Neuronal stem cell (in vitro differentiated cells): ENCODE measurements at regions not wholly inside any gene's neighbourhood (a gene's known extent, or its start where the extent isn't known, plus 50 kb on each side); places are given as distances from the start of the nearest gene placed in this dataset.

Source experiments
- DNase-seq: peaks from one replicate; pipeline ENCODE4 v3.0.0-alpha.2; 2013; ENCODE audit warnings: low spot score
- H2AFZ ChIP-seq: one replicate; pipeline ENCODE4 v1.6.1; 2013; ENCODE audit warnings: mild to moderate bottlenecking, low read length, inconsistent platforms
- H2AK5ac ChIP-seq: 2 replicates; pipeline ENCODE4 v1.6.1; 2013; ENCODE audit warnings: low read depth, mild to moderate bottlenecking, inconsistent platforms, low read length, moderate library complexity, mixed read lengths
- H2BK120ac ChIP-seq: 2 replicates; pipeline ENCODE4 v1.6.1; 2013; ENCODE audit warnings: low read depth, mild to moderate bottlenecking, inconsistent platforms, low read length, moderate library complexity, mixed read lengths
- H2BK12ac ChIP-seq: one replicate; pipeline ENCODE4 v1.6.1; 2013; ENCODE audit warnings: low read length, inconsistent platforms
- H2BK15ac ChIP-seq: 2 replicates; pipeline ENCODE4 v1.6.1; 2013; ENCODE audit warnings: mild to moderate bottlenecking, low read length, inconsistent platforms, mixed read lengths
- H2BK5ac ChIP-seq: one replicate; pipeline ENCODE4 v1.6.1; 2013; ENCODE audit warnings: inconsistent platforms, mild to moderate bottlenecking, low read length, moderate library complexity
- H3K14ac ChIP-seq: one replicate; pipeline ENCODE4 v1.6.1; 2013; ENCODE audit warnings: low read length, inconsistent platforms
- H3K18ac ChIP-seq: 2 replicates; pipeline ENCODE4 v1.6.1; 2013; ENCODE audit warnings: low read length, inconsistent platforms
- H3K23ac ChIP-seq: 2 replicates; pipeline ENCODE4 v1.6.1; 2013; ENCODE audit warnings: low read depth, mild to moderate bottlenecking, mixed read lengths, low read length, inconsistent platforms; ENCODE audit not compliant: poor library complexity
- H3K27ac ChIP-seq: replicated peaks from 3 replicates; pipeline ENCODE4 v1.5.1; 2013; ENCODE audit warnings: low read length, inconsistent platforms
- H3K27me3 ChIP-seq, 3 experiments: 2 replicates each; pipeline ENCODE4 v1.6.1; 2013; ENCODE audit warnings: low read length in 3 of 3, mild to moderate bottlenecking in 2 of 3, inconsistent platforms in 1 of 3, low read depth in 1 of 3, mixed read lengths in 1 of 3, moderate library complexity in 1 of 3; ENCODE audit not compliant: control insufficient read depth in 3 of 3, insufficient read depth in 3 of 3
- H3K36me3 ChIP-seq, 2 donors: replicated peaks in 1 of 2; 2 replicates each; pipeline ENCODE4 v1.6.1; 2013; ENCODE audit warnings: low read length in 2 of 2; ENCODE audit not compliant: control insufficient read depth in 2 of 2, insufficient read depth in 2 of 2
- H3K4ac ChIP-seq: 2 replicates; pipeline ENCODE4 v1.6.1; 2013; ENCODE audit warnings: inconsistent platforms, mild to moderate bottlenecking, low read length, moderate library complexity
- H3K4me1 ChIP-seq, 2 donors: 1 replicate in 1 of 2; 2 replicates in 1 of 2; pipeline ENCODE4 v1.6.1; 2013; ENCODE audit warnings: low read length in 2 of 2, low read depth in 1 of 2; ENCODE audit not compliant: control insufficient read depth in 2 of 2, insufficient read depth in 1 of 2
- H3K4me2 ChIP-seq: one replicate; pipeline ENCODE4 v1.6.1; 2013; ENCODE audit warnings: mild to moderate bottlenecking, low read length, inconsistent platforms; ENCODE audit not compliant: insufficient read depth, poor library complexity, severe bottlenecking
- H3K4me3 ChIP-seq, 2 donors: 2 replicates each; pipeline ENCODE4 v1.5.1; 2013; ENCODE audit warnings: low read length in 2 of 2, mild to moderate bottlenecking in 2 of 2, inconsistent platforms in 1 of 2, moderate library complexity in 1 of 2
- H3K79me1 ChIP-seq: one replicate; pipeline ENCODE4 v1.6.1; 2013; ENCODE audit warnings: low read depth, mild to moderate bottlenecking, inconsistent platforms, low read length, moderate library complexity
- H3K9ac ChIP-seq: one replicate; pipeline ENCODE4 v1.6.1; 2013; ENCODE audit warnings: mild to moderate bottlenecking, low read depth, low read length, inconsistent platforms; ENCODE audit not compliant: poor library complexity
- H3K9me3 ChIP-seq, 2 donors: replicated peaks in 1 of 2; 2 replicates each; pipeline versions ENCODE3 to v1.6.1; 2013; ENCODE audit warnings: low read length in 2 of 2, mild to moderate bottlenecking in 2 of 2, inconsistent platforms in 1 of 2, low read depth in 1 of 2, mixed read lengths in 1 of 2, moderate library complexity in 1 of 2; ENCODE audit not compliant: control insufficient read depth in 2 of 2, insufficient read depth in 1 of 2
- H4K8ac ChIP-seq: one replicate; pipeline ENCODE4 v1.6.1; 2013; ENCODE audit warnings: low read depth, mild to moderate bottlenecking, inconsistent platforms, low read length, moderate library complexity
- H4K91ac ChIP-seq: one replicate; pipeline ENCODE4 v1.6.1; 2013; ENCODE audit warnings: low read length, low read depth, mild to moderate bottlenecking, inconsistent platforms; ENCODE audit not compliant: poor library complexity
- WGBS, 2 donors: extraction: QIAGEN DNeasy Blood & Tissue Kit; methylation state at CpG; one replicate each; pipeline ENCODE4 v1.1.7; 2013; ENCODE audit warnings: missing lambda C conversion rate in 2 of 2, mixed read lengths in 1 of 2; ENCODE audit not compliant: insufficient read length in 2 of 2, insufficient replicate concordance in 1 of 2; ENCODE audit errors: extremely low coverage in 2 of 2; 5-methylcytosine and 5-hydroxymethylcytosine counted together

DNA sequence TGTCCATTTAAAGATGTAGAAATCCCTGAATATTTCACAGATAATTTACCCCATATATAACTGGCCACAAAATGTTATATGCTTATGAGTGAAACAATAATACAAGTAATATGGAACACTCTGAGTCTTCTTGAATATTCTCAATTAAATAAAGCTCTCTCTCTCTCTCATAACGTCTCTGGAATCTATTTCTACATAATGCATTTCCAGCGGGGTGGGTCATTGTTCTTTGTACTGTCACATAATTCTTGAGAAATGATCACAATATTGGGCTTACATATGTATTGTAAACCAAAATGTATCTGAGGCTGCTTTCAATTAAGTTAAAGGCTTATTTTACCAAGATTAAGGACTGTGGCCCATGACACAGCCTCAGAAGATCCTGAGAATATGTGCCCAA, 596.3 kb downstream of the FAT4 start:
- H2BK15ac ChIP-seq: no peak overlapping the region
- H3K4me3 ChIP-seq: no peak overlapping the region
- H3K27me3 ChIP-seq: no peaks in the 10 kb centered on the region
- H4K8ac ChIP-seq: no peak overlapping the region
- no peak overlapping the region for H3K9ac ChIP-seq
- no peak overlapping the region for H3K23ac ChIP-seq
- H2BK120ac ChIP-seq: no peak overlapping the region
- H3K79me1 ChIP-seq: no peaks in the 10 kb centered on the region
- H3K14ac ChIP-seq: no peak overlapping the region
- no peak overlapping the region for H4K91ac ChIP-seq
- DNase-seq: no peak
- H2BK12ac ChIP-seq: no peak overlapping the region
- H3K27ac ChIP-seq: no peak overlapping the region
- H3K18ac ChIP-seq: no peak overlapping the region
- no peak overlapping the region for H3K4ac ChIP-seq
- H2AFZ ChIP-seq: no peak overlapping the region
- peaks cover 0 to 2% of the 10 kb centered on the region in 2 donors for H3K4me1 ChIP-seq
- no peaks in the 10 kb centered on the region for H3K36me3 ChIP-seq
- H2BK5ac ChIP-seq: no peak overlapping the region
- no peak overlapping the region for H2AK5ac ChIP-seq
- H3K9me3 ChIP-seq: no peaks in the 10 kb centered on the region
- WGBS, 2 donors: no CpG with 5 or more reads among the region's 2 CpGs
- H3K4me2 ChIP-seq: no peak overlapping the region

DNA sequence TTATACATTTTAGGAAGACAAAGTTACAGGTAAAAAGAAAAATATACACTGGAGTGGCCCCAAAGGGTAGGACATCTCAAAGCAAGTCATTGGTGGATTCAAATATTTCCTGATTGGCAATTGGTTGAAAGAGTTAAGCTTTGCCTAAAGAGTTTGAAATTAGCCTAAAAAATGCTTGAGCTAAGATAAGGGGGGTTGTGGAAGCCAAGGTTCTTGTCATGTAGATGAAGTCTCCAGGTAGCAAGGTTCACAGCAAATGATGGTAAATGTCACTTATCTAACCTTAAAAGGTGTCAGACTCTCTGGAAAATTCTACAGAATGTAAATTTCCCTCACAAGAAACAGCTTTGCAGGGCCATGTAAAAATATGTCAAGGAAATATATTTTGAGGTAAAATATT, 596.7 kb downstream of the FAT4 start:
- no peak overlapping the region for H3K4me2 ChIP-seq
- no peak overlapping the region for H4K8ac ChIP-seq
- no peak overlapping the region for H2AK5ac ChIP-seq
- H2BK5ac ChIP-seq: no peak overlapping the region
- H3K4me1 ChIP-seq: peaks cover 0 to 2% of the 10 kb centered on the region in 2 donors
- no peaks in the 10 kb centered on the region for H3K9me3 ChIP-seq
- no peak overlapping the region for H2BK12ac ChIP-seq
- no peaks in the 10 kb centered on the region for H3K79me1 ChIP-seq
- no peak overlapping the region for H3K23ac ChIP-seq
- H2AFZ ChIP-seq: no peak overlapping the region
- no peak overlapping the region for H2BK120ac ChIP-seq
- no peak overlapping the region for H4K91ac ChIP-seq
- no peak overlapping the region for H3K4ac ChIP-seq
- H3K14ac ChIP-seq: no peak overlapping the region
- H2BK15ac ChIP-seq: no peak overlapping the region
- no peak overlapping the region for H3K9ac ChIP-seq
- no peaks in the 10 kb centered on the region for H3K27me3 ChIP-seq
- H3K4me3 ChIP-seq: no peak overlapping the region
- no peak for DNase-seq
- H3K36me3 ChIP-seq: no peaks in the 10 kb centered on the region
- H3K18ac ChIP-seq: no peak overlapping the region
- no peak overlapping the region for H3K27ac ChIP-seq

DNA sequence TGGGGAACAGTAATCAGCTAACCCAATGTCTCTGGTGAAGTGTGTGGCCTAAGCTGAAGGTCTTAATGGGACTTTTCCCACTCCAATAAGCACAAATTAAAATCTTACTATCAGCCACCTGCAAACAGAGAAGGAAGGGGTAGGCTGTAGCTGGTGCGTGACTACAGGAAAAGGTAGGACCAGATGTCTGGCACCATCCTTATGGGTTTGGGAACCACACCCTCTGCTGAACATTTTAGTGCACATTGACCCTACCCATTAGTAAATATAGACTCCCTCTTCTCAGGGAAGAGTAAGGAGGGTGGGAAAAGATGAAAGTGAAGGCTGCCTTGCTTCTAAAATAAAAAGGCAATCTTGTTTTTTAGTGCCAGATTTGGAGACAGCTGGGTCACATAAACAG, 602.8 kb downstream of the FAT4 start:
- no peak overlapping the region for H4K8ac ChIP-seq
- no peak overlapping the region for H3K4me3 ChIP-seq
- no peaks in the 10 kb centered on the region for H3K27me3 ChIP-seq
- no peaks in the 10 kb centered on the region for H3K36me3 ChIP-seq
- no peak overlapping the region for H3K9ac ChIP-seq
- no peak overlapping the region for H2AK5ac ChIP-seq
- no peak overlapping the region for H3K4me2 ChIP-seq
- H3K27ac ChIP-seq: no peak overlapping the region
- H3K4me1 ChIP-seq: no peaks in the 10 kb centered on the region
- H2BK12ac ChIP-seq: no peak overlapping the region
- no peak overlapping the region for H2BK5ac ChIP-seq
- H3K18ac ChIP-seq: no peak overlapping the region
- no peaks in the 10 kb centered on the region for H3K79me1 ChIP-seq
- H2BK120ac ChIP-seq: no peak overlapping the region
- H2AFZ ChIP-seq: no peak overlapping the region
- no peak overlapping the region for H2BK15ac ChIP-seq
- DNase-seq: no peak
- H3K14ac ChIP-seq: no peak overlapping the region
- no CpG with 5 or more reads among the region's 1 CpG for WGBS, 2 donors
- no peak overlapping the region for H3K23ac ChIP-seq
- H4K91ac ChIP-seq: no peak overlapping the region
- no peak overlapping the region for H3K4ac ChIP-seq
- no peaks in the 10 kb centered on the region for H3K9me3 ChIP-seq

DNA sequence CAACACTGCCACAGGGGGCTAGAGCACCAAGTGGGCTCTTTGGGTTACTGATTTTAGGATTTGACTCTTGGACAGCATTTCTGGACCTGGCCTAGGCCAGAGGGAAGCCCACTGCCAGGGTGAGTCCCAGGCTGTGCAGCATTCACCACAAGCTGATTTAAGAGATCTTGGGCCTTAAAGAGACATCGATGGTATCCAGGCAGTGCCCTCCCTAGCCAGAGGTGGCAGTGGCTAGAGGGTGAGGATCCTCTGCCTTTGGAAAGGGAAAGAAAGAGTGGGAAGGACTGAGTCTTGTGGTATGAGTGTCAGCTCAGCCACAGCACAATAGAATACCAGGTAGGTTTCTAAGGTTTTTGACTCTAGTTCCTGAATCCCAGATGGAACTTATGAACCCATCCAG, 613.9 kb downstream of the FAT4 start:
- H2AFZ ChIP-seq: no peak overlapping the region
- no peak overlapping the region for H3K4me2 ChIP-seq
- no peak overlapping the region for H3K4ac ChIP-seq
- H2BK12ac ChIP-seq: no peak overlapping the region
- H2BK5ac ChIP-seq: no peak overlapping the region
- no peak overlapping the region for H2BK15ac ChIP-seq
- H3K18ac ChIP-seq: no peak overlapping the region
- peaks cover 0 to under 1% of the 10 kb centered on the region in 2 donors for H3K9me3 ChIP-seq
- WGBS, 2 donors: no CpG with 5 or more reads among the region's 1 CpG
- no peak for DNase-seq
- no peak overlapping the region for H2AK5ac ChIP-seq
- no peaks in the 10 kb centered on the region for H3K27me3 ChIP-seq
- no peak overlapping the region for H3K27ac ChIP-seq
- no peak overlapping the region for H4K91ac ChIP-seq
- no peak overlapping the region for H3K14ac ChIP-seq
- H3K23ac ChIP-seq: no peak overlapping the region
- no peaks in the 10 kb centered on the region for H3K36me3 ChIP-seq
- H2BK120ac ChIP-seq: no peak overlapping the region
- H3K79me1 ChIP-seq: no peaks in the 10 kb centered on the region
- H3K4me1 ChIP-seq: no peaks in the 10 kb centered on the region
- no peak overlapping the region for H3K9ac ChIP-seq
- H3K4me3 ChIP-seq: no peak overlapping the region
- H4K8ac ChIP-seq: no peak overlapping the region
